Adipocyte (in vitro differentiated cells): ENCODE measurements at regions not wholly inside any gene's neighbourhood (a gene's known extent, or its start where the extent isn't known, plus 50 kb on each side); places are given as distances from the start of the nearest gene placed in this dataset.

Source experiments
- DNase-seq: peaks from one replicate; pipeline ENCODE4 v3.0.0-alpha.2; 2015; ENCODE audit warnings: low read depth
- H3K27me3 ChIP-seq: replicated peaks from 2 replicates; pipeline ENCODE4 v1.7.0; 2013; ENCODE audit warnings: mild to moderate bottlenecking, low read length, moderate library complexity; ENCODE audit not compliant: control insufficient read depth, insufficient read depth
- H3K36me3 ChIP-seq: 2 replicates; pipeline ENCODE4 v1.7.0; 2013; ENCODE audit warnings: low read length, mild to moderate bottlenecking, moderate library complexity; ENCODE audit not compliant: control insufficient read depth, insufficient read depth, severe bottlenecking
- H3K4me1 ChIP-seq: 2 replicates; pipeline ENCODE4 v1.7.0; 2013; ENCODE audit warnings: mild to moderate bottlenecking, low read length, moderate library complexity; ENCODE audit not compliant: control insufficient read depth, insufficient read depth
- H3K4me3 ChIP-seq: 2 replicates; pipeline ENCODE4 v1.7.0; 2013; ENCODE audit warnings: mild to moderate bottlenecking, low read length, moderate library complexity
- H3K9ac ChIP-seq: 2 replicates; pipeline ENCODE4 v1.7.0; 2013; ENCODE audit warnings: mild to moderate bottlenecking, low read length, moderate library complexity
- H3K9me3 ChIP-seq: 2 replicates; pipeline ENCODE4 v1.7.0; 2013; ENCODE audit warnings: mild to moderate bottlenecking, low read length, moderate library complexity; ENCODE audit not compliant: control insufficient read depth

- Histone ChIP-seq H3K4me1 (no peaks in the 10 kb centered on the region), H3K27me3 (no peaks in the 10 kb centered on the region), H3K9ac (no peak overlapping the region), H3K36me3 (no peaks in the 10 kb centered on the region), H3K9me3 (no peaks in the 10 kb centered on the region), H3K4me3 (no peak overlapping the region)
- DNase-seq = no peak
Observed at GRCh38 chr13:55366676-55367075, 1774.0 kb upstream of the PRR20A start.

GRCh38 chr13:55394470-55394869, 1746.2 kb upstream of the PRR20A start:
- no peak for DNase-seq
- Histone ChIP-seq H3K4me3 (no peak overlapping the region), H3K36me3 (no peaks in the 10 kb centered on the region), H3K9me3 (peaks cover 4% of the 10 kb centered on the region), H3K27me3 (no peaks in the 10 kb centered on the region), H3K4me1 (no peaks in the 10 kb centered on the region), H3K9ac (no peak overlapping the region)

- Histone ChIP-seq H3K4me3 (no peak overlapping the region), H3K9ac (no peak overlapping the region), H3K27me3 (no peaks in the 10 kb centered on the region), H3K9me3 (peaks cover 5% of the 10 kb centered on the region), H3K4me1 (no peaks in the 10 kb centered on the region), H3K36me3 (no peaks in the 10 kb centered on the region)
- DNase-seq = no peak
Observed at GRCh38 chr13:55402870-55403269, 1737.8 kb upstream of the PRR20A start.

GRCh38 chr13:55403887-55404487, 1736.7 kb upstream of the PRR20A start:
- Histone ChIP-seq H3K4me1 (no peaks in the 10 kb centered on the region), H3K9me3 (peaks cover 5% of the 10 kb centered on the region), H3K9ac (no peak overlapping the region), H3K27me3 (no peaks in the 10 kb centered on the region), H3K4me3 (no peak overlapping the region), H3K36me3 (no peaks in the 10 kb centered on the region)
- DNase-seq = no peak

- Histone ChIP-seq H3K4me1 (no peaks in the 10 kb centered on the region), H3K9me3 (peaks cover 4% of the 10 kb centered on the region), H3K9ac (no peak overlapping the region), H3K27me3 (no peaks in the 10 kb centered on the region), H3K36me3 (no peaks in the 10 kb centered on the region), H3K4me3 (no peak overlapping the region)
- no peak for DNase-seq
Observed at GRCh38 chr13:55410398-55411330, 1730.1 kb upstream of the PRR20A start.

GRCh38 chr13:55418095-55418494, 1722.6 kb upstream of the PRR20A start:
- H3K4me1 ChIP-seq = no peaks in the 10 kb centered on the region
- H3K9me3 ChIP-seq = no peaks in the 10 kb centered on the region
- H3K27me3 ChIP-seq = no peaks in the 10 kb centered on the region
- no peaks in the 10 kb centered on the region for H3K36me3 ChIP-seq
- H3K9ac ChIP-seq = no peak overlapping the region
- no peak for DNase-seq
- no peak overlapping the region for H3K4me3 ChIP-seq

GRCh38 chr13:55432814-55433213, 1707.9 kb upstream of the PRR20A start:
- no peak overlapping the region for H3K4me3 ChIP-seq
- H3K27me3 ChIP-seq = no peaks in the 10 kb centered on the region
- H3K9ac ChIP-seq = no peak overlapping the region
- H3K36me3 ChIP-seq = no peaks in the 10 kb centered on the region
- no peak for DNase-seq
- no peaks in the 10 kb centered on the region for H3K4me1 ChIP-seq
- no peaks in the 10 kb centered on the region for H3K9me3 ChIP-seq

GRCh38 chr13:55437162-55437561, 1703.6 kb upstream of the PRR20A start:
- no peak overlapping the region for H3K4me3 ChIP-seq
- H3K4me1 ChIP-seq = no peaks in the 10 kb centered on the region
- no peaks in the 10 kb centered on the region for H3K27me3 ChIP-seq
- DNase-seq = no peak
- H3K36me3 ChIP-seq = no peaks in the 10 kb centered on the region
- no peak overlapping the region for H3K9ac ChIP-seq
- no peaks in the 10 kb centered on the region for H3K9me3 ChIP-seq

- Histone ChIP-seq H3K36me3 (no peaks in the 10 kb centered on the region), H3K9me3 (no peaks in the 10 kb centered on the region), H3K27me3 (no peaks in the 10 kb centered on the region), H3K4me1 (no peaks in the 10 kb centered on the region), H3K4me3 (no peak overlapping the region), H3K9ac (no peak overlapping the region)
- no peak for DNase-seq
Observed at GRCh38 chr13:55439450-55439849, 1701.3 kb upstream of the PRR20A start.

- H3K9me3 ChIP-seq = no peaks in the 10 kb centered on the region
- no peak for DNase-seq
- H3K4me3 ChIP-seq = no peak overlapping the region
- H3K36me3 ChIP-seq = no peaks in the 10 kb centered on the region
- H3K4me1 ChIP-seq = no peaks in the 10 kb centered on the region
- no peak overlapping the region for H3K9ac ChIP-seq
- no peaks in the 10 kb centered on the region for H3K27me3 ChIP-seq
Observed at GRCh38 chr13:55440465-55441085, 1700.1 kb upstream of the PRR20A start.

GRCh38 chr13:55464222-55464621, 1676.5 kb upstream of the PRR20A start:
- Histone ChIP-seq H3K9me3 (no peaks in the 10 kb centered on the region), H3K4me1 (no peaks in the 10 kb centered on the region), H3K27me3 (no peaks in the 10 kb centered on the region), H3K4me3 (no peak overlapping the region), H3K36me3 (no peaks in the 10 kb centered on the region), H3K9ac (no peak overlapping the region)
- no peak for DNase-seq
